Glutamatergic neuron (in vitro differentiated cells): ENCODE measurements at regions not wholly inside any gene's neighbourhood (a gene's known extent, or its start where the extent isn't known, plus 50 kb on each side); places are given as distances from the start of the nearest gene placed in this dataset.

Experiments used
- DNase-seq: peaks from one replicate; pipeline ENCODE4 v3.0.0; 2022
- H3K27ac Mint-ChIP-seq: one replicate; pipeline ENCODE4 v1.8.0; 2020; ENCODE audit warnings: mild to moderate bottlenecking, mixed read lengths, inconsistent platforms; ENCODE audit not compliant: unreplicated experiment
- H3K27me3 Mint-ChIP-seq: one replicate; pipeline ENCODE4 v1.8.0; 2020; ENCODE audit warnings: mild to moderate bottlenecking, moderate library complexity, mixed read lengths, inconsistent platforms; ENCODE audit not compliant: unreplicated experiment
- H3K36me3 Mint-ChIP-seq: one replicate; pipeline ENCODE4 v1.8.0; 2020; ENCODE audit warnings: mild to moderate bottlenecking, mixed read lengths, inconsistent platforms; ENCODE audit not compliant: unreplicated experiment
- H3K4me1 Mint-ChIP-seq: one replicate; pipeline ENCODE4 v1.8.0; 2020; ENCODE audit warnings: mild to moderate bottlenecking, low read depth, mixed read lengths, inconsistent platforms; ENCODE audit not compliant: unreplicated experiment
- H3K4me3 Mint-ChIP-seq: one replicate; pipeline ENCODE4 v1.8.0; 2020; ENCODE audit warnings: mild to moderate bottlenecking, mixed read lengths, inconsistent platforms; ENCODE audit not compliant: unreplicated experiment
- H3K9me3 Mint-ChIP-seq: one replicate; pipeline ENCODE4 v1.8.0; 2020; ENCODE audit warnings: mild to moderate bottlenecking, moderate library complexity, mixed read lengths, inconsistent platforms; ENCODE audit not compliant: unreplicated experiment
- CTCF ChIP-seq: fragments of 200-600 bp; sonication (generic); IDR thresholded peaks from one replicate; pipeline ENCODE4 v1.5.0; 2021; ENCODE audit not compliant: partially characterized antibody, unreplicated experiment

- H3K27ac Mint-ChIP-seq: no peak overlapping the region
- no peak for DNase-seq
- no peaks in the 10 kb centered on the region for H3K4me1 Mint-ChIP-seq
- TF ChIP-seq CTCF: no peak
- no peaks in the 10 kb centered on the region for H3K9me3 Mint-ChIP-seq
- no peaks in the 10 kb centered on the region for H3K36me3 Mint-ChIP-seq
- H3K27me3 Mint-ChIP-seq: no peaks in the 10 kb centered on the region
- no peak overlapping the region for H3K4me3 Mint-ChIP-seq
These were observed 75.0 kb upstream of the PDGFD start for GRCh38 chr11:104238916-104239315.

- H3K9me3 Mint-ChIP-seq: no peaks in the 10 kb centered on the region
- H3K36me3 Mint-ChIP-seq: no peaks in the 10 kb centered on the region
- TF ChIP-seq CTCF: no peak
- no peak overlapping the region for H3K4me3 Mint-ChIP-seq
- no peaks in the 10 kb centered on the region for H3K4me1 Mint-ChIP-seq
- no peak for DNase-seq
- H3K27me3 Mint-ChIP-seq: peaks cover 3% of the 10 kb centered on the region
- no peak overlapping the region for H3K27ac Mint-ChIP-seq
These were observed 61.1 kb upstream of the PDGFD start for GRCh38 chr11:104225047-104225446.

- H3K4me1 Mint-ChIP-seq: no peaks in the 10 kb centered on the region
- no peaks in the 10 kb centered on the region for H3K9me3 Mint-ChIP-seq
- H3K27me3 Mint-ChIP-seq: peaks cover 3% of the 10 kb centered on the region
- H3K4me3 Mint-ChIP-seq: no peak overlapping the region
- DNase-seq: no peak
- H3K36me3 Mint-ChIP-seq: no peaks in the 10 kb centered on the region
- no peak overlapping the region for H3K27ac Mint-ChIP-seq
- no peak for TF ChIP-seq CTCF
These were observed 58.5 kb upstream of the PDGFD start for GRCh38 chr11:104222464-104222863.

- no peak overlapping the region for H3K27ac Mint-ChIP-seq
- H3K4me3 Mint-ChIP-seq: no peak overlapping the region
- H3K36me3 Mint-ChIP-seq: no peaks in the 10 kb centered on the region
- no peaks in the 10 kb centered on the region for H3K9me3 Mint-ChIP-seq
- peaks cover 3% of the 10 kb centered on the region for H3K27me3 Mint-ChIP-seq
- TF ChIP-seq CTCF: no peak
- no peaks in the 10 kb centered on the region for H3K4me1 Mint-ChIP-seq
- DNase-seq: no peak
These were observed 57.5 kb upstream of the PDGFD start for GRCh38 chr11:104221455-104221854.

GRCh38 chr11:104219096-104219495 lies 55.1 kb upstream of the PDGFD start:
- no peaks in the 10 kb centered on the region for H3K36me3 Mint-ChIP-seq

More at GRCh38 chr11:104219096-104219495, 55.1 kb upstream of the PDGFD start:
- H3K4me3 Mint-ChIP-seq: no peak overlapping the region
- H3K4me1 Mint-ChIP-seq: no peaks in the 10 kb centered on the region
- no peak for TF ChIP-seq CTCF
- DNase-seq: no peak
- no peaks in the 10 kb centered on the region for H3K9me3 Mint-ChIP-seq
- peaks cover 3% of the 10 kb centered on the region for H3K27me3 Mint-ChIP-seq
- no peak overlapping the region for H3K27ac Mint-ChIP-seq
